NT2/D1 (cell line): ENCODE measurements at regions not wholly inside any gene's neighbourhood (a gene's known extent, or its start where the extent isn't known, plus 50 kb on each side); places are given as distances from the start of the nearest gene placed in this dataset.

Experiments used
- DNase-seq: peaks from one replicate; pipeline ENCODE4 v3.0.0-alpha.2; 2011; ENCODE audit warnings: low read depth, low spot score
- H3K27me3 ChIP-seq: 2 replicates; pipeline ENCODE4 v1.6.0; 2011; ENCODE audit warnings: mild to moderate bottlenecking; ENCODE audit not compliant: insufficient read length, insufficient read depth
- H3K36me3 ChIP-seq: 2 replicates; pipeline ENCODE4 v1.6.1; 2011; ENCODE audit warnings: mild to moderate bottlenecking, low read length, mixed read lengths; ENCODE audit not compliant: insufficient read depth, insufficient read length
- H3K4me1 ChIP-seq: 2 replicates; pipeline ENCODE4 v1.5.1; 2011; ENCODE audit not compliant: insufficient read depth, insufficient read length
- H3K4me3 ChIP-seq: 2 replicates; pipeline ENCODE4 v1.5.1; 2011; ENCODE audit warnings: low read depth; ENCODE audit not compliant: insufficient read length
- H3K9ac ChIP-seq: 2 replicates; pipeline ENCODE4 v1.6.0; 2011; ENCODE audit warnings: low read depth; ENCODE audit not compliant: insufficient read length
- H3K9me3 ChIP-seq: 2 replicates; pipeline ENCODE4 v1.5.1; 2011; ENCODE audit warnings: mild to moderate bottlenecking, low read length; ENCODE audit not compliant: insufficient read depth
- SUZ12 ChIP-seq: IDR thresholded peaks from 2 replicates; pipeline ENCODE4 v1.6.1; 2011; ENCODE audit not compliant: insufficient read length, insufficient read depth; ENCODE audit errors: extremely low read depth
- YY1 ChIP-seq: IDR thresholded peaks from 2 replicates; pipeline ENCODE4 v1.6.1; 2011; ENCODE audit not compliant: insufficient read length, insufficient read depth
- ZNF274 ChIP-seq: IDR thresholded peaks from 2 replicates; pipeline ENCODE4 v1.6.1; 2011; ENCODE audit warnings: mild to moderate bottlenecking, low read depth, low read length

DNA sequence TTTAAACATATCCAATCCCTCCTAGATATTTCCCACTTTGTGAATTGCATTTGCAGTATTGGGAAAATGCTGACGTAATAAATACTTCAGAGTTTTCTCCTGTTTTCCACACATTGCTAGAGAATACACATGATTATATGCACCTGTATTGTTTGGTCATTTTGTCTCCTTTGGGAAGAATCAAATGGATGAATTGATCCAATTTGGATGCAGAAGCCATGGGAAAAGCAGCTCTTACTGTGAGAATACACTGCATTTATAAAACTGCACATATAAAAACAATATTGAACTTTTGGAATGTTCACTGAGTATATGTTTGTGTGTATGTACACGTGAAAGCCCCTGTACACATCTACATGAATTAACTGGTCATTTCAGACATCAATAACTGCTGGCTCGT, 306.6 kb upstream of the LYPLAL1 start:
- H3K4me3 ChIP-seq = no peak overlapping the region
- H3K4me1 ChIP-seq = no peaks in the 10 kb centered on the region
- no peak overlapping the region for H3K9ac ChIP-seq
- H3K36me3 ChIP-seq = no peaks in the 10 kb centered on the region
- H3K9me3 ChIP-seq = no peaks in the 10 kb centered on the region
- no peak for DNase-seq
- no peaks in the 10 kb centered on the region for H3K27me3 ChIP-seq
- TF ChIP-seq SUZ12 (no peak), YY1 (no peak), ZNF274 (no peak)

DNA sequence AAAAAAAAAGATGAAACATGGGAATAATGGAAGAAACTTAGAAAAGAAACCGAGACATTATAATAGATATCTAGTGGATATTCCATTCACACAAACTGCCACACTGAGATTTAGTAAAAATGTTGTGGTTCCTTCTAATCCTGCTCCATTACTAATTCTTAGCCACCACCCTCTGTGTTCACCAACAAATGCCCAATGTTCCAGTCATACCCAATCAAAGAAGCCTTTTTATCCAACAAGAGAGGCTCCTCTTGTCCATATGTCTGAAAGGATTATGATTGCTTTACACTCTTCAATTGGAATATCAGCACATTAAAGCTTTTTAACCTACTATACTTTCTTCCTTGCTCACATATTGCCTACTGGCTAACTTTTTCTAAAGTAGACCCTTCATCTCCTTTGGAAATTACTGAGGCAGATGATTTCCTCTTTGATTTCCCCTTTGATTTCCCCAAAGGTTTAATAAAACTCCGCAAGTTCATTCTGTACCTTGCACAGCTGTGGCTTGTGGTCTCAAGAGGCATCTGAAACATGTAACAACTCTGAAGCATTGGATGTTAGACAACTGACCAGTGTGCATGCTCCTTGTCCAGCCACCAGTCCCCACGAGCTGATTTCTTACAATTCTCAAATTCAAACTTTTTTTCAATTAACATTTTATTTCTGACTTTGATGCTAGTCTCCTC, 305.6 kb upstream of the LYPLAL1 start:
- H3K9me3 ChIP-seq = no peaks in the 10 kb centered on the region

GRCh38 chr1:218869276-218869675, 304.4 kb upstream of the LYPLAL1 start:
- H3K9ac ChIP-seq = no peak overlapping the region
- no peaks in the 10 kb centered on the region for H3K9me3 ChIP-seq
- no peaks in the 10 kb centered on the region for H3K4me1 ChIP-seq
- TF ChIP-seq ZNF274 (no peak), YY1 (no peak), SUZ12 (no peak)
- no peak for DNase-seq
- no peak overlapping the region for H3K4me3 ChIP-seq
- no peaks in the 10 kb centered on the region for H3K27me3 ChIP-seq
- H3K36me3 ChIP-seq = no peaks in the 10 kb centered on the region

More for the DNA sequence above, 305.6 kb upstream of the LYPLAL1 start:
- Histone ChIP-seq H3K27me3 (no peaks in the 10 kb centered on the region), H3K9ac (no peak overlapping the region), H3K36me3 (no peaks in the 10 kb centered on the region), H3K4me1 (no peaks in the 10 kb centered on the region), H3K4me3 (no peak overlapping the region)
- TF ChIP-seq ZNF274 = no peak
- TF ChIP-seq YY1 = no peak
- TF ChIP-seq SUZ12 = no peak
- no peak for DNase-seq

GRCh38 chr1:218872026-218872425, 301.7 kb upstream of the LYPLAL1 start:
- DNase-seq = no peak
- TF ChIP-seq YY1 (no peak), ZNF274 (no peak), SUZ12 (no peak)
- Histone ChIP-seq H3K4me3 (no peak overlapping the region), H3K27me3 (no peaks in the 10 kb centered on the region), H3K9ac (no peak overlapping the region), H3K36me3 (no peaks in the 10 kb centered on the region), H3K4me1 (no peaks in the 10 kb centered on the region), H3K9me3 (no peaks in the 10 kb centered on the region)

DNA sequence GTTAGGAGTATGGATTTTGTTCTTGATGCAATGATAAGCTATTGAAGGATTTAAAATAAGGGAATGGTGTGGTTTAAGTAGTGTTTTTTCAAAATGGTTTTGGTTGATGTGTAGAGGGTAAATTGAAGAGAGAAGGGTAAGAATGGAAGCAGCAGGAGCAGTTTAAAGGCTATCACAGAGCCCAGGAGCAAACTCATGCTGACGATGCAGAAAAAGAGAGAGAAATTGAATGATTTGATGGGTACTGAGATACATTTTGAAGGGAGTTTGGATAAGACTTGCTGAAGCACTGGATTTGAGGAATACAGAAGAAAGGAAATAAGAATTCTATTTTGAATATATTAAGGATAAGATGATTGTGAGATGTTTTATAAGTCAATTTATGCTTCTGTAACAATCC, 300.8 kb upstream of the LYPLAL1 start:
- no peaks in the 10 kb centered on the region for H3K4me1 ChIP-seq
- H3K9me3 ChIP-seq = no peaks in the 10 kb centered on the region
- no peak for TF ChIP-seq ZNF274
- no peak for TF ChIP-seq YY1
- TF ChIP-seq SUZ12 = no peak
- H3K36me3 ChIP-seq = no peaks in the 10 kb centered on the region
- H3K4me3 ChIP-seq = no peak overlapping the region
- DNase-seq = no peak
- H3K9ac ChIP-seq = no peak overlapping the region
- no peaks in the 10 kb centered on the region for H3K27me3 ChIP-seq

DNA sequence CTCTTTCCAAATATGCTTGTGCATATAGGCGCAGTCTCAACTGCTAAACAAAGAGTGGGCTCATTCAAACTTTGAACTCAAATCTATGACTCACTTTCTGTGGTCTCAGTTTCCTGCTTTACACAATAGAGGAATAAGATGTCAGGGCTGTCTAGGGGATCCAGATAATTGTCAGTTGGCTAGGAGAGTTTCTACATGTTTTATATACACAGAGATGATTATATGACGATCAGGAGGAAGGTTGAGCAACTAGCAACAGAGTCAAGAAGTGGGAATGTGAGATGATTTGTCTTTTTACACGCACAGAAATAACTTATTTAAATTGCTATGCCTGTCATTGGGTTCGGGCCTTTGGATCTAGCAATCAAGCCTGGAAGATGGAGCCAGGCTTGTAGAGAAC, 299.4 kb upstream of the LYPLAL1 start:
- H3K4me3 ChIP-seq = no peak overlapping the region
- DNase-seq = no peak

DNA sequence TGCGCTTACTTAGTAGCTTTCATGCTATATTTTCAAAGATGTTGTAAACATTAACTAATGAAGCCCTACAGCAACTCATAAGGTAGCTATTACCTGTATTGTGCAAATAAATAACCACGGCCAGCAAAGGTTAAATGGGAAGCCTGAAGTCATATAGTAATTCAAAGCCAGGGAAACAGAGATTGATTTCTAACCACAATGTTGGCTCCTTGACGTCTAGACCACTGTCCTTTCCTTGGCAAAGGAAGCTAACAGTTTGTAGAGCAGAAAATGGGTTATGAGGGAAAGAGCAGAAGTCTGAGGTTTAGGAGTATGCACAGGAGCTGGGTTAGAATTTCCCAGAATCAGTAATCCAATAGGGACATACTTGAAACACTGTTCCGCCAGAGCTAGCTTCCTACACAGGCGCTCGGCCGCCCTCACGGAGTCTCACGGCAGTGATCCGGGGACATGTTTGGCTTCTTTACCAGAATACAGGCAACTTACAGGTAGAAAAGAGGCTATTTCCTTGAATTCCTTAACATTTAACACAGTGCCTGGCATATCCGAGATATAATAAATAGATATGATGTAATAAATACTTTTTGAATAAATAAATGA, 298.8 kb upstream of the LYPLAL1 start:
- H3K9me3 ChIP-seq = no peaks in the 10 kb centered on the region
- no peak overlapping the region for H3K9ac ChIP-seq
- H3K4me1 ChIP-seq = no peaks in the 10 kb centered on the region
- no peak for TF ChIP-seq YY1
- TF ChIP-seq SUZ12 = no peak
- no peak for TF ChIP-seq ZNF274
- H3K27me3 ChIP-seq = no peaks in the 10 kb centered on the region
- DNase-seq = no peak
- no peak overlapping the region for H3K4me3 ChIP-seq
- no peaks in the 10 kb centered on the region for H3K36me3 ChIP-seq

More for the DNA sequence above, 299.4 kb upstream of the LYPLAL1 start:
- no peaks in the 10 kb centered on the region for H3K4me1 ChIP-seq
- TF ChIP-seq SUZ12 = no peak
- no peak for TF ChIP-seq ZNF274
- no peak for TF ChIP-seq YY1
- no peaks in the 10 kb centered on the region for H3K9me3 ChIP-seq
- no peak overlapping the region for H3K9ac ChIP-seq
- H3K36me3 ChIP-seq = no peaks in the 10 kb centered on the region
- no peaks in the 10 kb centered on the region for H3K27me3 ChIP-seq
